PC-9 (cell line): ENCODE measurements at regions not wholly inside any gene's neighbourhood (a gene's known extent, or its start where the extent isn't known, plus 50 kb on each side); places are given as distances from the start of the nearest gene placed in this dataset.
"Not testable (repeated sequence)": the region's sequence is repeated elsewhere in the genome, so short reads cannot be mapped to it uniquely, and the experiment has no call there.

ENCODE experiments used
- CTCF ChIP-seq: fragments of 200-600 bp; sonication (generic); conservative IDR thresholded peaks from 2 replicates; pipeline ENCODE4 v1.6.1; 2017; ENCODE audit warnings: mixed run types, antibody characterized with exemption, mild to moderate bottlenecking, moderate library complexity
- EZH2 ChIP-seq: fragments of 200-600 bp; sonication (generic); IDR thresholded peaks from 2 replicates; pipeline ENCODE4 v1.8.0; 2017; ENCODE audit warnings: antibody characterized with exemption, low read depth

- TF ChIP-seq CTCF, EZH2: not testable (repeated sequence)
These were observed 217.8 kb downstream of the BCL2L11 start for GRCh38 chr2:111338474-111338873.
